Esophagus squamous epithelium (tissue), 5 donors: ENCODE measurements at regions not wholly inside any gene's neighbourhood (a gene's known extent, or its start where the extent isn't known, plus 50 kb on each side); places are given as distances from the start of the nearest gene placed in this dataset.

Experiments used
- DNase-seq: peaks from one replicate; lab custom pipeline; 2025; lab: John Stamatoyannopoulos, UW
- H3K27ac ChIP-seq, 4 donors: fragments of 200-600 bp; sonication (generic); one replicate each; pipeline ENCODE4 v1.5.1; 2016 to 2019; ENCODE audit warnings: mild to moderate bottlenecking in 1 of 4
- H3K27me3 ChIP-seq, 4 donors: fragments of 200-600 bp; sonication (generic); 1 replicate in 3 of 4; 2 replicates in 1 of 4; pipeline versions ENCODE4 v1.5.1 to v1.6.0; 2017 to 2021; ENCODE audit warnings: antibody characterized with exemption in 1 of 4
- H3K36me3 ChIP-seq, 3 donors: fragments of 200-600 bp; sonication (generic); one replicate each; pipeline ENCODE4 v1.5.1; 2016 to 2019
- H3K4me1 ChIP-seq, 3 donors: fragments of 200-600 bp; sonication (generic); one replicate each; pipeline ENCODE4 v1.5.1; 2017 to 2019
- H3K4me3 ChIP-seq, 4 donors: fragments of 200-600 bp; sonication (generic); 1 replicate in 3 of 4; 2 replicates in 1 of 4; pipeline ENCODE4 v1.5.1; 2016 to 2019; ENCODE audit warnings: mild to moderate bottlenecking in 2 of 4, moderate library complexity in 1 of 4
- H3K9me3 ChIP-seq, 3 donors: fragments of 200-600 bp; sonication (generic); one replicate each; pipeline ENCODE4 v1.5.1; 2016 to 2019
- CTCF ChIP-seq, 6 experiments: fragments of 450-650 bp in 4 of 6; fragments of 200-600 bp in 2 of 6; sonication (generic) in 2 of 6; IDR thresholded peaks; one replicate each; pipeline ENCODE4 v1.5.1; 2016 to 2019; ENCODE audit warnings: antibody characterized with exemption in 6 of 6, mild to moderate bottlenecking in 4 of 6, moderate library complexity in 4 of 6
- POLR2A ChIP-seq, 4 donors: fragments of 450-650 bp; IDR thresholded peaks; one replicate each; pipeline ENCODE4 v1.6.1; 2017; ENCODE audit warnings: antibody characterized with exemption in 4 of 4, mild to moderate bottlenecking in 4 of 4, moderate library complexity in 3 of 4
- WGBS, 2 donors: methylation state at CpG; one replicate each; pipeline ENCODE4 v1.1.5; 2018; 5-methylcytosine and 5-hydroxymethylcytosine counted together
- intact Hi-C: fragments of 100-400 bp; cut with DNase I; formaldehyde crosslinking; loops from one replicate; pipeline ENCODE4 v1.15.0; 2022
- donor health status: DM: yes; HTN: yes; CAD: no.

GRCh38 chr12:98352218-98352811 lies 163.1 kb upstream of the TMPO start:
- no peak for DNase-seq
- Histone ChIP-seq H3K27ac (no peak overlapping the region), H3K4me1 (peaks cover 0 to 5% (median 0%) of the 10 kb centered on the region in 3 donors), H3K36me3 (no peaks in the 10 kb centered on the region), H3K27me3 (no peaks in the 10 kb centered on the region), H3K9me3 (no peaks in the 10 kb centered on the region), H3K4me3 (no peak overlapping the region)
- intact Hi-C loops, result no loop called here
- TF ChIP-seq POLR2A (IDR thresholded peaks at IDR 0.05) (no peak), CTCF (IDR thresholded peaks at IDR 0.05) (no peak)
- WGBS, 2 donors, result 44 to 46% methylated on average over 4 of the region's 4 CpGs

GRCh38 chr12:98352835-98353234 lies 162.6 kb upstream of the TMPO start:
- H3K36me3 ChIP-seq, result no peaks in the 10 kb centered on the region
- TF ChIP-seq POLR2A (IDR thresholded peaks at IDR 0.05) (no peak), CTCF (IDR thresholded peaks at IDR 0.05) (no peak)
- peaks cover 0 to 5% (median 0%) of the 10 kb centered on the region in 3 donors for H3K4me1 ChIP-seq
- intact Hi-C loops, result no loop called here
- no peak overlapping the region for H3K27ac ChIP-seq
- no peaks in the 10 kb centered on the region for H3K9me3 ChIP-seq
- 19 to 68% methylated on average over 3 of the region's 3 CpGs for WGBS, 2 donors
- no peak for DNase-seq
- no peaks in the 10 kb centered on the region for H3K27me3 ChIP-seq
- H3K4me3 ChIP-seq, result no peak overlapping the region

GRCh38 chr12:98354520-98355035 lies 160.8 kb upstream of the TMPO start:
- no peaks in the 10 kb centered on the region for H3K27me3 ChIP-seq
- H3K27ac ChIP-seq, result no peak overlapping the region
- H3K4me3 ChIP-seq, result no peak overlapping the region
- intact Hi-C loops, result no loop called here
- H3K4me1 ChIP-seq, result peaks cover 0 to 5% (median 0%) of the 10 kb centered on the region in 3 donors
- WGBS, 2 donors, result 35 to 38% methylated on average over 2 of the region's 2 CpGs
- H3K9me3 ChIP-seq, result no peaks in the 10 kb centered on the region
- H3K36me3 ChIP-seq, result no peaks in the 10 kb centered on the region
- DNase-seq, result no peak
- TF ChIP-seq POLR2A (IDR thresholded peaks at IDR 0.05) (no peak), CTCF (IDR thresholded peaks at IDR 0.05) (no peak)

- Histone ChIP-seq H3K9me3 (no peaks in the 10 kb centered on the region), H3K27me3 (no peaks in the 10 kb centered on the region), H3K4me3 (no peak overlapping the region), H3K36me3 (no peaks in the 10 kb centered on the region), H3K4me1 (peaks cover 0 to 5% (median 0%) of the 10 kb centered on the region in 3 donors), H3K27ac (no peak overlapping the region)
- DNase-seq, result no peak
- intact Hi-C loops, result no loop called here
- WGBS, 2 donors, result 31 to 46% methylated on average over 1 of the region's 1 CpG
- TF ChIP-seq CTCF (IDR thresholded peaks at IDR 0.05) (no peak), POLR2A (IDR thresholded peaks at IDR 0.05) (no peak)
These were observed 160.1 kb upstream of the TMPO start for GRCh38 chr12:98355322-98355721.

GRCh38 chr12:98355933-98356332 lies 159.5 kb upstream of the TMPO start:
- no peak for DNase-seq
- H3K9me3 ChIP-seq, result no peaks in the 10 kb centered on the region
- TF ChIP-seq CTCF (IDR thresholded peaks at IDR 0.05) (no peak), POLR2A (IDR thresholded peaks at IDR 0.05) (no peak)
- H3K4me1 ChIP-seq, result peaks cover 0 to 5% (median 0%) of the 10 kb centered on the region in 3 donors
- H3K4me3 ChIP-seq, result no peak overlapping the region
- 62 to 66% methylated on average over 4 of the region's 4 CpGs for WGBS, 2 donors
- no peak overlapping the region for H3K27ac ChIP-seq
- intact Hi-C loops, result no loop called here
- no peaks in the 10 kb centered on the region for H3K36me3 ChIP-seq
- H3K27me3 ChIP-seq, result no peaks in the 10 kb centered on the region
